GM18519 (cell line): ENCODE measurements at regions not wholly inside any gene's neighbourhood (a gene's known extent, or its start where the extent isn't known, plus 50 kb on each side); places are given as distances from the start of the nearest gene placed in this dataset.

ENCODE experiments used
- ATAC-seq: cut with Tn5 transposase; IDR thresholded peaks from one replicate; pipeline ENCODE4 v1.9.1; 2021; ENCODE audit warnings: mild to moderate bottlenecking, moderate library complexity; ENCODE audit not compliant: unreplicated experiment, low FRiP score

GRCh38 chr3:80141557-80141956, 373.8 kb upstream of the ROBO1 start:
- ATAC-seq = no peak

GRCh38 chr3:80116281-80116680, 348.5 kb upstream of the ROBO1 start:
- no peak for ATAC-seq

GRCh38 chr3:80114694-80115093, 346.9 kb upstream of the ROBO1 start:
- no peak for ATAC-seq

- ATAC-seq = no peak
Measured at GRCh38 chr3:80113331-80113730, 345.5 kb upstream of the ROBO1 start.

- no peak for ATAC-seq
Measured at GRCh38 chr3:80099559-80100066, 331.8 kb upstream of the ROBO1 start.

GRCh38 chr3:80097674-80098073, 329.9 kb upstream of the ROBO1 start:
- ATAC-seq = no peak

- no peak for ATAC-seq
Measured at GRCh38 chr3:80096909-80097308, 329.1 kb upstream of the ROBO1 start.

- no peak for ATAC-seq
Measured at GRCh38 chr3:80094589-80094988, 326.8 kb upstream of the ROBO1 start.

GRCh38 chr3:80087767-80088166, 320.0 kb upstream of the ROBO1 start:
- no peak for ATAC-seq

GRCh38 chr3:80086426-80086825, 318.6 kb upstream of the ROBO1 start:
- no peak for ATAC-seq

GRCh38 chr3:80079886-80080285, 312.1 kb upstream of the ROBO1 start:
- no peak for ATAC-seq

GRCh38 chr3:80068459-80068858, 300.7 kb upstream of the ROBO1 start:
- no peak for ATAC-seq

- no peak for ATAC-seq
Measured at GRCh38 chr3:80063535-80063934, 295.7 kb upstream of the ROBO1 start.

GRCh38 chr3:80060664-80061063, 292.9 kb upstream of the ROBO1 start:
- ATAC-seq = no peak

- no peak for ATAC-seq
Measured at GRCh38 chr3:80055306-80055705, 287.5 kb upstream of the ROBO1 start.

- ATAC-seq = no peak
Measured at GRCh38 chr3:80052271-80052670, 284.5 kb upstream of the ROBO1 start.

- ATAC-seq = no peak
Measured at GRCh38 chr3:80051602-80051962, 283.8 kb upstream of the ROBO1 start.

- ATAC-seq = no peak
Measured at GRCh38 chr3:80050826-80051601, 283.2 kb upstream of the ROBO1 start.

GRCh38 chr3:80043226-80043625, 275.4 kb upstream of the ROBO1 start:
- no peak for ATAC-seq

- ATAC-seq = no peak
Measured at GRCh38 chr3:80040067-80040466, 272.3 kb upstream of the ROBO1 start.

GRCh38 chr3:80036176-80036575, 268.4 kb upstream of the ROBO1 start:
- no peak for ATAC-seq

GRCh38 chr3:80035021-80035420, 267.2 kb upstream of the ROBO1 start:
- no peak for ATAC-seq

GRCh38 chr3:80023010-80023409, 255.2 kb upstream of the ROBO1 start:
- no peak for ATAC-seq
